Lower leg skin (tissue), 3 donors: ENCODE measurements at regions not wholly inside any gene's neighbourhood (a gene's known extent, or its start where the extent isn't known, plus 50 kb on each side); places are given as distances from the start of the nearest gene placed in this dataset.

Experiments
- POLR2A ChIP-seq, 2 donors: fragments of 450-650 bp; IDR thresholded peaks; one replicate each; pipeline ENCODE4 v1.6.1; 2016 to 2017; ENCODE audit warnings: antibody characterized with exemption in 2 of 2, mild to moderate bottlenecking in 1 of 2, moderate library complexity in 1 of 2
- TF ChIP-seq, protein P1 (sequence below), 3 donors: fragments of 450-650 bp; IDR thresholded peaks; one replicate each; pipeline ENCODE4 v1.5.1; 2016; ENCODE audit warnings: antibody characterized with exemption in 3 of 3, mild to moderate bottlenecking in 3 of 3, moderate library complexity in 2 of 3

DNA sequence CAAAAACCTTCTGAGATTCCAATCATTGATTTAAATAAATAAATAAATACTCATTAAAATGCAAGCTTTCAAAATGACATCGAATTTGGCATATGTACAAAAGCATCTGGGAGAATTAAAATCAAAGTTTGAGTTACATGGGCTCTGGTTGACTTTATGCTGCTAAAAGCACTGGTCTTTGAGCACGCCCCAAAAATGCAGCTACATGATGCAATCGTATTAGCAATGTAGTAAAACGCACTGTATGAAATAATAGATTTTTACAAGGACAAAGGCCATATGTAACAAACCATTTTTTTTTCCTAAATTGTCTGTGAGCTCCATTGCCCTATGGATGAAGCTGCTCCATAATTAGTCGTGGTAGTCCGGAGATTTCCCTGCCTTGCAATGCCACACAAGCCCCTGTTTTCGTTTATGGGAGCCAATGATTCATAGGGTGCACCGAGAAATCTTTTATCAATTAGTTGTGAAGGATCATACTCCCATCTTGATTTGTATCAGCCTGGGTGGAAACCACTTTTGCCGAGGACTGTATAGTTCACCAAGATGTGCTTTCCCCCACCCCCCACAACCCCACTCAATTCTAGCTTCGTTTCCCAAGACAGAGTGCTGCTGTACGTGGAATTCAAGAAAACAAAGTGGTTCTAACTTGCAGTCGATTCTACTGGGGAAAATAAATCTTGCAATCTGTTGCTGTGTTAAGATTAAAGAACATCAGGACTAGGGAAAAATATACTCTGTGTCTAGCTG, 268.4 kb downstream of the IRS1 start:
- TF ChIP-seq, protein P1, sequence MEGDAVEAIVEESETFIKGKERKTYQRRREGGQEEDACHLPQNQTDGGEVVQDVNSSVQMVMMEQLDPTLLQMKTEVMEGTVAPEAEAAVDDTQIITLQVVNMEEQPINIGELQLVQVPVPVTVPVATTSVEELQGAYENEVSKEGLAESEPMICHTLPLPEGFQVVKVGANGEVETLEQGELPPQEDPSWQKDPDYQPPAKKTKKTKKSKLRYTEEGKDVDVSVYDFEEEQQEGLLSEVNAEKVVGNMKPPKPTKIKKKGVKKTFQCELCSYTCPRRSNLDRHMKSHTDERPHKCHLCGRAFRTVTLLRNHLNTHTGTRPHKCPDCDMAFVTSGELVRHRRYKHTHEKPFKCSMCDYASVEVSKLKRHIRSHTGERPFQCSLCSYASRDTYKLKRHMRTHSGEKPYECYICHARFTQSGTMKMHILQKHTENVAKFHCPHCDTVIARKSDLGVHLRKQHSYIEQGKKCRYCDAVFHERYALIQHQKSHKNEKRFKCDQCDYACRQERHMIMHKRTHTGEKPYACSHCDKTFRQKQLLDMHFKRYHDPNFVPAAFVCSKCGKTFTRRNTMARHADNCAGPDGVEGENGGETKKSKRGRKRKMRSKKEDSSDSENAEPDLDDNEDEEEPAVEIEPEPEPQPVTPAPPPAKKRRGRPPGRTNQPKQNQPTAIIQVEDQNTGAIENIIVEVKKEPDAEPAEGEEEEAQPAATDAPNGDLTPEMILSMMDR (IDR thresholded peaks at IDR 0.05), result no peak
- no peak for TF ChIP-seq POLR2A (IDR thresholded peaks at IDR 0.05)
